GM10248 (cell line): ENCODE measurements at regions not wholly inside any gene's neighbourhood (a gene's known extent, or its start where the extent isn't known, plus 50 kb on each side); places are given as distances from the start of the nearest gene placed in this dataset.

Experiments
- CTCF ChIA-PET: fragments of 300-600 bp; sonication (Branson Sonifier 250); formaldehyde crosslinking; extraction: SDS; loops from one replicate; lab custom pipeline; 2021; ENCODE audit warnings: antibody characterized with exemption; lab: Yijun Ruan, JAX
- POLR2A ChIA-PET: fragments of 350-650 bp; sonication (Branson Sonifier 250); formaldehyde crosslinking; extraction: SDS; loops from one replicate; lab custom pipeline; 2020; ENCODE audit warnings: antibody characterized with exemption; lab: Yijun Ruan, JAX
- DNase-seq: peaks from one replicate; pipeline ENCODE4 v3.0.0; 2012; ENCODE audit errors: extremely low spot score
- CTCF ChIP-seq: IDR thresholded peaks from 2 replicates; pipeline ENCODE4 v1.5.1; 2012; ENCODE audit warnings: mild to moderate bottlenecking, low read depth; ENCODE audit errors: extremely low read depth, missing control alignments, control extremely low read depth

GRCh38 chr10:128487517-128487916 is 361.3 kb upstream of the MKI67 start:
- DNase-seq: no peak
- ChIA-PET POLR2A (no interaction called here), CTCF (no interaction called here)
- no peak for TF ChIP-seq CTCF

GRCh38 chr10:128489324-128490247 is 363.4 kb upstream of the MKI67 start:
- CTCF ChIA-PET: no interaction called here
- no peak for TF ChIP-seq CTCF
- POLR2A ChIA-PET: no interaction called here
- no peak for DNase-seq

- ChIA-PET CTCF (no interaction called here), POLR2A (no interaction called here)
- DNase-seq: no peak
- TF ChIP-seq CTCF: no peak
Measured at GRCh38 chr10:128491686-128492085, 365.5 kb upstream of the MKI67 start.

- DNase-seq: no peak
- ChIA-PET POLR2A (no interaction called here), CTCF (no interaction called here)
- no peak for TF ChIP-seq CTCF
Measured at GRCh38 chr10:128493811-128494210, 367.6 kb upstream of the MKI67 start.

- ChIA-PET POLR2A (no interaction called here), CTCF (no interaction called here)
Measured at GRCh38 chr10:128494665-128495064, 368.4 kb upstream of the MKI67 start.

More at GRCh38 chr10:128494665-128495064, 368.4 kb upstream of the MKI67 start:
- TF ChIP-seq CTCF: no peak
- DNase-seq: no peak
